ENCODE measurements at regions not wholly inside any gene's neighbourhood (a gene's known extent, or its start where the extent isn't known, plus 50 kb on each side); places are given as distances from the start of the nearest gene placed in this dataset.

GRCh38 chr2:157190151-157190550 lies 67.4 kb upstream of the GALNT5 start:
- 53 to 57% methylated on average over 4 of the region's 4 CpGs for WGBS, 2 donors
- Histone ChIP-seq H3K9me3 (no peaks in the 10 kb centered on the region), H3K27ac (no peak overlapping the region), H3K4me3 (no peak overlapping the region), H3K36me3 (ENCODE audit: low read depth, missing control alignments) (no peaks in the 10 kb centered on the region), H3K4me1 (no peaks in the 10 kb centered on the region), H3K27me3 (no peaks in the 10 kb centered on the region)
- TF ChIP-seq POLR2A (IDR thresholded peaks at IDR 0.05) = no peak
- TF ChIP-seq CTCF (IDR thresholded peaks at IDR 0.05) = no peak
- DNase-seq = no peak
- intact Hi-C loops (cut with DNase I; ENCODE audit: low total_unique reads) = no loop called here

- Histone ChIP-seq H3K9me3 (no peaks in the 10 kb centered on the region), H3K4me1 (no peaks in the 10 kb centered on the region), H3K4me3 (no peak overlapping the region), H3K36me3 (ENCODE audit: low read depth, missing control alignments) (no peaks in the 10 kb centered on the region), H3K27me3 (no peaks in the 10 kb centered on the region), H3K27ac (no peak overlapping the region)
- 96 to 100% methylated on average over 2 of the region's 2 CpGs for WGBS, 2 donors
- no peak for DNase-seq
- no peak for TF ChIP-seq CTCF (IDR thresholded peaks at IDR 0.05)
- no peak for TF ChIP-seq POLR2A (IDR thresholded peaks at IDR 0.05)
- intact Hi-C loops (cut with DNase I; ENCODE audit: low total_unique reads) = no loop called here
Measured at GRCh38 chr2:157191186-157191585, 66.3 kb upstream of the GALNT5 start.

- no peak for DNase-seq
- WGBS, 2 donors = 81 to 92% methylated on average over 8 of the region's 8 CpGs
- Histone ChIP-seq H3K4me1 (no peaks in the 10 kb centered on the region), H3K27me3 (no peaks in the 10 kb centered on the region), H3K27ac (no peak overlapping the region), H3K4me3 (no peak overlapping the region), H3K9me3 (no peaks in the 10 kb centered on the region), H3K36me3 (ENCODE audit: low read depth, missing control alignments) (no peaks in the 10 kb centered on the region)
- intact Hi-C loops (cut with DNase I; ENCODE audit: low total_unique reads) = no loop called here
- TF ChIP-seq CTCF (IDR thresholded peaks at IDR 0.05) (no peak), POLR2A (IDR thresholded peaks at IDR 0.05) (no peak)
Measured at GRCh38 chr2:157192445-157193423, 64.8 kb upstream of the GALNT5 start.

- intact Hi-C loops (cut with DNase I; ENCODE audit: low total_unique reads) = no loop called here
- H3K27ac ChIP-seq = no peak overlapping the region
- H3K4me3 ChIP-seq = no peak overlapping the region
- no peak for TF ChIP-seq CTCF (IDR thresholded peaks at IDR 0.05)
- no peak for TF ChIP-seq POLR2A (IDR thresholded peaks at IDR 0.05)
- H3K27me3 ChIP-seq = no peaks in the 10 kb centered on the region
- no peaks in the 10 kb centered on the region for H3K4me1 ChIP-seq
- no peak for DNase-seq
- no peaks in the 10 kb centered on the region for H3K36me3 ChIP-seq (ENCODE audit: low read depth, missing control alignments)
- no peaks in the 10 kb centered on the region for H3K9me3 ChIP-seq
Measured at GRCh38 chr2:157193461-157193860, 64.0 kb upstream of the GALNT5 start.

All from testis (tissue), 2 donors.